Parathyroid adenoma (tissue), 2 donors: ENCODE measurements at regions not wholly inside any gene's neighbourhood (a gene's known extent, or its start where the extent isn't known, plus 50 kb on each side); places are given as distances from the start of the nearest gene placed in this dataset.

Source experiments
- H2AFZ ChIP-seq: fragments of 300-600 bp; sonication (generic); one replicate; pipeline ENCODE4 v1.7.0; 2017; ENCODE audit warnings: antibody characterized with exemption, mild to moderate bottlenecking
- H3K27ac ChIP-seq: fragments of 300-600 bp; sonication (generic); one replicate; pipeline ENCODE4 v1.7.0; 2017
- H3K27me3 ChIP-seq: fragments of 300-600 bp; sonication (generic); one replicate; pipeline ENCODE4 v1.7.0; 2017; ENCODE audit warnings: low read length; ENCODE audit not compliant: control insufficient read depth, insufficient read depth
- H3K36me3 ChIP-seq: fragments of 300-600 bp; sonication (generic); one replicate; pipeline ENCODE4 v1.7.0; 2017; ENCODE audit warnings: low read length; ENCODE audit not compliant: control insufficient read depth, insufficient read depth
- H3K4me1 ChIP-seq: fragments of 300-600 bp; sonication (generic); one replicate; pipeline ENCODE4 v1.7.0; 2017; ENCODE audit warnings: control low read depth
- H3K4me2 ChIP-seq: fragments of 300-600 bp; sonication (generic); one replicate; pipeline ENCODE4 v1.7.0; 2017; ENCODE audit warnings: low read length
- H3K4me3 ChIP-seq: fragments of 300-600 bp; sonication (generic); one replicate; pipeline ENCODE4 v1.7.0; 2017; ENCODE audit warnings: low read depth, low read length
- H3K79me2 ChIP-seq: fragments of 300-600 bp; sonication (generic); one replicate; pipeline ENCODE4 v1.7.0; 2017; ENCODE audit warnings: control low read depth
- H3K9ac ChIP-seq: fragments of 300-600 bp; sonication (generic); one replicate; pipeline ENCODE4 v1.7.0; 2017; ENCODE audit warnings: mild to moderate bottlenecking
- H3K9me3 ChIP-seq: fragments of 300-600 bp; sonication (generic); one replicate; pipeline ENCODE4 v1.7.0; 2017; ENCODE audit warnings: low read length; ENCODE audit not compliant: control insufficient read depth
- TF ChIP-seq, protein P1 (sequence below): fragments of 300-600 bp; sonication (generic); IDR thresholded peaks from one replicate; pipeline ENCODE4 v1.7.0; 2017; ENCODE audit warnings: antibody characterized with exemption, mild to moderate bottlenecking
- donor health status: primary hyperparathyroidism.

DNA sequence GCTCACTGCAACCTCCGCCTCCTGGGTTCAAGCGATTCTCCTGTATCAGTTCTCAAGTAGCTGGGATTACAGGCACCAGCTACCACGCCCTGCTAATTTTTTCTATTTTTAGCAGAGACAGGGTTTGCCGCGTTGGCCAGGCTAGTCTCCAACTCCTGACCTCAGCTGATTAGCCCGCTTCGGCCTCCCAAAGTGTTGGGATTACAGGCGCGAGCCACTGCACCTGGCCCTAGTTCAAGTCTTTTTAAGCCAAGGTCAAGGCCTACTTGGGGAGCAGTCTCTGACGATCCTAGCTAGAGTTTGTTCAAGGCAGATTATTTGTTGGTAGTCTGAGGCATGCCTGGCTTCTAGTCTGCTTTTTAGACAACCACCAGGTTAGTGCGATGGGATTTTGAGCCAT lies 709.5 kb upstream of the COBL start:
- Histone ChIP-seq H3K79me2 (no peaks in the 10 kb centered on the region), H3K4me2 (no peak overlapping the region), H3K9me3 (no peaks in the 10 kb centered on the region), H3K27ac (no peak overlapping the region), H3K4me3 (no peak overlapping the region), H3K9ac (no peak overlapping the region), H3K36me3 (no peaks in the 10 kb centered on the region), H2AFZ (no peak overlapping the region), H3K4me1 (no peaks in the 10 kb centered on the region), H3K27me3 (no peaks in the 10 kb centered on the region)
- TF ChIP-seq, protein P1, sequence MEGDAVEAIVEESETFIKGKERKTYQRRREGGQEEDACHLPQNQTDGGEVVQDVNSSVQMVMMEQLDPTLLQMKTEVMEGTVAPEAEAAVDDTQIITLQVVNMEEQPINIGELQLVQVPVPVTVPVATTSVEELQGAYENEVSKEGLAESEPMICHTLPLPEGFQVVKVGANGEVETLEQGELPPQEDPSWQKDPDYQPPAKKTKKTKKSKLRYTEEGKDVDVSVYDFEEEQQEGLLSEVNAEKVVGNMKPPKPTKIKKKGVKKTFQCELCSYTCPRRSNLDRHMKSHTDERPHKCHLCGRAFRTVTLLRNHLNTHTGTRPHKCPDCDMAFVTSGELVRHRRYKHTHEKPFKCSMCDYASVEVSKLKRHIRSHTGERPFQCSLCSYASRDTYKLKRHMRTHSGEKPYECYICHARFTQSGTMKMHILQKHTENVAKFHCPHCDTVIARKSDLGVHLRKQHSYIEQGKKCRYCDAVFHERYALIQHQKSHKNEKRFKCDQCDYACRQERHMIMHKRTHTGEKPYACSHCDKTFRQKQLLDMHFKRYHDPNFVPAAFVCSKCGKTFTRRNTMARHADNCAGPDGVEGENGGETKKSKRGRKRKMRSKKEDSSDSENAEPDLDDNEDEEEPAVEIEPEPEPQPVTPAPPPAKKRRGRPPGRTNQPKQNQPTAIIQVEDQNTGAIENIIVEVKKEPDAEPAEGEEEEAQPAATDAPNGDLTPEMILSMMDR: no peak

DNA sequence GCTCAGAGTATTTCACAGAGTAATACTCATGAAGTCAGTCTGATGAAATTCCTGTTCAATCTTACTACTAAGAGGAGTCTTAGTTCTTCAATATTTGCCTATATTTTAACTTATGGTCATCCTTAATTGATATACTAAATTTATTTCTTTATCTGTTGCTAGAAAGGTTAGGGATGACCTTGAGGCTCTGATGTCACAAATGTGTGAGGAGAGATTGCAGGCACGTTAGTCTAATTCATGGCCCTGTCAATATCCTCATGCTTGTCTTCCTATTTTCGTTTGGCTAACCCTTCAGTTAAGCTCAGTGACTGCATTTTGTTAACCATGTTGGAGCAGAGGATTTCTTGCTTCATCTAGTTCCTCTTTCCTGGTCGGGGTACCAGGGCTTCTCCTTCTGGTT lies 704.7 kb upstream of the COBL start:
- Histone ChIP-seq H3K79me2 (no peaks in the 10 kb centered on the region), H3K27me3 (no peaks in the 10 kb centered on the region), H3K27ac (no peak overlapping the region), H2AFZ (no peak overlapping the region), H3K36me3 (no peaks in the 10 kb centered on the region), H3K4me2 (no peak overlapping the region), H3K4me1 (no peaks in the 10 kb centered on the region), H3K9ac (no peak overlapping the region), H3K4me3 (no peak overlapping the region), H3K9me3 (no peaks in the 10 kb centered on the region)
- TF ChIP-seq, protein P1: no peak

DNA sequence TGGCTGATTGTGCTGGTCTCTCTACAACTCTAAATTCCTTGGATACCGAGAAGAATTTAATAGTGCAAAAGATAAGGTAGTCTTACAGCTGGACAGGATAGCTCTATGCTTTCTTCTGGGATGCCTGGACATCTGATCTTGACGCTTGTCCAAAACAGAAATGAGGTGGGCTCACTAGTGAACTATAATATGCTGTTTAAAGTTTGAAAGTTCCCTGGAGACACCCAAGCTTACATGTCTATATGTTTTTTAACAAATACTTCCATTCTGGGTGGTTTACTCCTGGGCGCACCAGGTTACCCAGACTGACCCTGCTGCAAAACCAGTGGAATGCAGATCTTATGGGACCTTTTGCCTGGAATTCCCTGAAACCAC lies 702.1 kb upstream of the COBL start:
- no peak overlapping the region for H3K4me3 ChIP-seq
- no peak overlapping the region for H2AFZ ChIP-seq
- H3K27me3 ChIP-seq: no peaks in the 10 kb centered on the region
- TF ChIP-seq, protein P1: no peak
- H3K9ac ChIP-seq: no peak overlapping the region
- H3K4me1 ChIP-seq: no peaks in the 10 kb centered on the region
- no peaks in the 10 kb centered on the region for H3K79me2 ChIP-seq
- no peak overlapping the region for H3K4me2 ChIP-seq
- H3K9me3 ChIP-seq: no peaks in the 10 kb centered on the region
- H3K27ac ChIP-seq: no peak overlapping the region
- no peaks in the 10 kb centered on the region for H3K36me3 ChIP-seq

DNA sequence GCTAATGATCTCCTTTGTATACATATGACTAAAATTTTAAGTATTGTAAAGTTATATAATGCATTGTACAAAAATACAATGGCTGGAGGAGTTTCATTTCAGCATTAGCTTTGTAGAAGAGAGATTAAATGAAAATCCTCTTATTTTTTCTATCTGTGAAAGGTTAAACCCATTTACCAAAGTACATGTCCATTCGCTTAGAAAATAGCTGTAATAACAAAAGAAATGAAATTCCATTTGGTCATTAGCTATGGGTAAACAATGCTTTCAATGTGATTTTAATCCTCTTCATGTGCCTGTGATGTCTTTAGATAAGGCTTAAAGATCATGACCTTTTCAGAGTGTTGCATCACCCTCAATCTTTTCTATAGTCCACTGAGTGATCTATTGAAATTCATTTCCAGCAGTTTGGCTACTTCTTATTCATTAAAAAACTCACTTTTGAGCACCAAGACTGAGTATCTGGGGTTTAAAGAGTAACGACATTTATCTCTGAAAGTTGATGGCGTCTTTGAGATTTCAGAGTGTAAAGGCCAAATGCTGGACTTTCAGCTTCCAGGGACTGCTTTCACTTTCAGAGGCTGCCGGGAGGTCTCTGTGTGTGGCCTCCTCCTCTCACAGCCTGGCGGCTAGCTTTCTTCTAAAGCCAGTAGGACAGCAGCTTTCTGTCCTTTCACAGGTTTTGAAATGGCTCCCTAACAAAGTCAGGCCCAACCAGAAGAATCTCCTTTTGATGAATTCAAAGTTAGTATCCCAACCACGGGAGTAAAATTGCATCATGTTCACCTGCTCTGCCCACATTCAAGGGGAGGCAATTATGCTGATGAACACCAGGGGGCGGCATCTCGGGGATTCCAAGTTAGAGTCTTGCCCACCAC lies 701.4 kb upstream of the COBL start:
- no peak overlapping the region for H2AFZ ChIP-seq
- no peaks in the 10 kb centered on the region for H3K79me2 ChIP-seq
- H3K4me3 ChIP-seq: no peak overlapping the region
- H3K9me3 ChIP-seq: no peaks in the 10 kb centered on the region
- no peaks in the 10 kb centered on the region for H3K36me3 ChIP-seq
- no peak overlapping the region for H3K27ac ChIP-seq
- H3K4me1 ChIP-seq: no peaks in the 10 kb centered on the region
- no peak overlapping the region for H3K9ac ChIP-seq
- no peak overlapping the region for H3K4me2 ChIP-seq
- H3K27me3 ChIP-seq: no peaks in the 10 kb centered on the region
- TF ChIP-seq, protein P1: no peak

DNA sequence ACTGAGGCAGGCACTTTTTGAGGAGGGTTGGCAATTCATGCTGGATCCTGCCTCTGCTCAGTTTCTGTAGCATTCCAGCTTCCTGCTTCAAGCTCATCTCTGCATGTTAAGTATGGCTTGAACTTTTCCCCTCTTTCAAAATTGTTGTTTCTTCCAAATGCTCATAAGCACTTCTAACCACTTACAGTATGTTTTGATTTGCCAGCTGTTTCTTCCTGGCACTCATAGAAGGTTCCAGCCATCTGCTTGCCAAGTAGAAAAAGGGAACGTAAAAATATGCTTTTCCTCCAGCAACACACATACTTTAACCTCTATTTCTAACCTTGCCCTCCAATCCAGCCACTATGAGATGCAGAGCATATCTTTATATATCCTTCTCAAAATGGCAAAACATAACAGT lies 692.6 kb upstream of the COBL start:
- Histone ChIP-seq H3K27me3 (no peaks in the 10 kb centered on the region), H3K36me3 (no peaks in the 10 kb centered on the region), H2AFZ (no peak overlapping the region), H3K9me3 (no peaks in the 10 kb centered on the region), H3K27ac (no peak overlapping the region), H3K4me2 (no peak overlapping the region), H3K79me2 (no peaks in the 10 kb centered on the region), H3K4me3 (no peak overlapping the region), H3K9ac (no peak overlapping the region), H3K4me1 (no peaks in the 10 kb centered on the region)
- TF ChIP-seq, protein P1: no peak
